ENCODE measurements at regions not wholly inside any gene's neighbourhood (a gene's known extent, or its start where the extent isn't known, plus 50 kb on each side); places are given as distances from the start of the nearest gene placed in this dataset.
"Not testable (repeated sequence)": the region's sequence is repeated elsewhere in the genome, so short reads cannot be mapped to it uniquely, and the experiment has no call there.

- TF ChIP-seq, protein P1, sequence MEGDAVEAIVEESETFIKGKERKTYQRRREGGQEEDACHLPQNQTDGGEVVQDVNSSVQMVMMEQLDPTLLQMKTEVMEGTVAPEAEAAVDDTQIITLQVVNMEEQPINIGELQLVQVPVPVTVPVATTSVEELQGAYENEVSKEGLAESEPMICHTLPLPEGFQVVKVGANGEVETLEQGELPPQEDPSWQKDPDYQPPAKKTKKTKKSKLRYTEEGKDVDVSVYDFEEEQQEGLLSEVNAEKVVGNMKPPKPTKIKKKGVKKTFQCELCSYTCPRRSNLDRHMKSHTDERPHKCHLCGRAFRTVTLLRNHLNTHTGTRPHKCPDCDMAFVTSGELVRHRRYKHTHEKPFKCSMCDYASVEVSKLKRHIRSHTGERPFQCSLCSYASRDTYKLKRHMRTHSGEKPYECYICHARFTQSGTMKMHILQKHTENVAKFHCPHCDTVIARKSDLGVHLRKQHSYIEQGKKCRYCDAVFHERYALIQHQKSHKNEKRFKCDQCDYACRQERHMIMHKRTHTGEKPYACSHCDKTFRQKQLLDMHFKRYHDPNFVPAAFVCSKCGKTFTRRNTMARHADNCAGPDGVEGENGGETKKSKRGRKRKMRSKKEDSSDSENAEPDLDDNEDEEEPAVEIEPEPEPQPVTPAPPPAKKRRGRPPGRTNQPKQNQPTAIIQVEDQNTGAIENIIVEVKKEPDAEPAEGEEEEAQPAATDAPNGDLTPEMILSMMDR (IDR thresholded peaks at IDR 0.05), result not testable (repeated sequence)
- not testable (repeated sequence) for TF ChIP-seq POLR2A (IDR thresholded peaks at IDR 0.05)
Observed at GRCh38 chr5:114704225-114704893, 342.5 kb downstream of the KCNN2 start.

Measured in body of pancreas (tissue), 4 donors.